Stimulated activated CD4-positive, alpha-beta T cell treated with anti-CD3 and anti-CD28 coated beads, Interleukin-1b, Interleukin-23, amount 100 ng/mL, for 24 hours (primary cell): ENCODE measurements at regions not wholly inside any gene's neighbourhood (a gene's known extent, or its start where the extent isn't known, plus 50 kb on each side); places are given as distances from the start of the nearest gene placed in this dataset.
"Not testable (repeated sequence)": the region's sequence is repeated elsewhere in the genome, so short reads cannot be mapped to it uniquely, and the experiment has no call there.

Experiments
- DNase-seq, 4 experiments: peaks; one replicate each; pipeline ENCODE4 v3.0.0-alpha.2; 2020; ENCODE audit warnings: low read depth in 4 of 4, low spot score in 1 of 4

- no peak for DNase-seq
Measured at GRCh38 chr7:85896531-85896930, 709.7 kb upstream of the SEMA3D start.

- no peak for DNase-seq
Measured at GRCh38 chr7:85895835-85896234, 709.0 kb upstream of the SEMA3D start.

GRCh38 chr7:85891900-85892299 is 705.0 kb upstream of the SEMA3D start:
- not testable (repeated sequence) for DNase-seq

- no peak for DNase-seq
Measured at GRCh38 chr7:85890244-85890811, 703.5 kb upstream of the SEMA3D start.

- DNase-seq: no peak
Measured at GRCh38 chr7:85887133-85887532, 700.3 kb upstream of the SEMA3D start.

- no peak for DNase-seq
Measured at GRCh38 chr7:85882335-85882734, 695.5 kb upstream of the SEMA3D start.

GRCh38 chr7:85875398-85875797 is 688.5 kb upstream of the SEMA3D start:
- no peak for DNase-seq

- no peak for DNase-seq
Measured at GRCh38 chr7:85866540-85866939, 679.7 kb upstream of the SEMA3D start.

GRCh38 chr7:85851571-85852193 is 664.8 kb upstream of the SEMA3D start:
- no peak for DNase-seq

- DNase-seq: no peak
Measured at GRCh38 chr7:85850381-85850780, 663.5 kb upstream of the SEMA3D start.

GRCh38 chr7:85840554-85840953 is 653.7 kb upstream of the SEMA3D start:
- DNase-seq: no peak

GRCh38 chr7:85833066-85833465 is 646.2 kb upstream of the SEMA3D start:
- DNase-seq: no peak

- DNase-seq: no peak
Measured at GRCh38 chr7:85830982-85831381, 644.1 kb upstream of the SEMA3D start.

GRCh38 chr7:85829817-85830432 is 643.1 kb upstream of the SEMA3D start:
- no peak for DNase-seq

GRCh38 chr7:85829176-85829575 is 642.3 kb upstream of the SEMA3D start:
- no peak for DNase-seq

- no peak for DNase-seq
Measured at GRCh38 chr7:85828614-85829013, 641.8 kb upstream of the SEMA3D start.

- DNase-seq: no peak
Measured at GRCh38 chr7:85823396-85824080, 636.7 kb upstream of the SEMA3D start.

GRCh38 chr7:85821926-85822325 is 635.1 kb upstream of the SEMA3D start:
- no peak for DNase-seq

GRCh38 chr7:85820702-85821443 is 634.0 kb upstream of the SEMA3D start:
- DNase-seq: no peak

- no peak for DNase-seq
Measured at GRCh38 chr7:85815526-85815925, 628.7 kb upstream of the SEMA3D start.

GRCh38 chr7:85806321-85806720 is 619.5 kb upstream of the SEMA3D start:
- DNase-seq: no peak

GRCh38 chr7:85805656-85806055 is 618.8 kb upstream of the SEMA3D start:
- no peak for DNase-seq
